GM12874 (cell line): ENCODE measurements at regions not wholly inside any gene's neighbourhood (a gene's known extent, or its start where the extent isn't known, plus 50 kb on each side); places are given as distances from the start of the nearest gene placed in this dataset.

Experiments used
- CTCF ChIP-seq: IDR thresholded peaks from 2 replicates; pipeline ENCODE4 v1.5.1; 2011; ENCODE audit warnings: low read depth, mild to moderate bottlenecking, control low read depth, low read length, moderate library complexity; ENCODE audit not compliant: insufficient read depth

DNA sequence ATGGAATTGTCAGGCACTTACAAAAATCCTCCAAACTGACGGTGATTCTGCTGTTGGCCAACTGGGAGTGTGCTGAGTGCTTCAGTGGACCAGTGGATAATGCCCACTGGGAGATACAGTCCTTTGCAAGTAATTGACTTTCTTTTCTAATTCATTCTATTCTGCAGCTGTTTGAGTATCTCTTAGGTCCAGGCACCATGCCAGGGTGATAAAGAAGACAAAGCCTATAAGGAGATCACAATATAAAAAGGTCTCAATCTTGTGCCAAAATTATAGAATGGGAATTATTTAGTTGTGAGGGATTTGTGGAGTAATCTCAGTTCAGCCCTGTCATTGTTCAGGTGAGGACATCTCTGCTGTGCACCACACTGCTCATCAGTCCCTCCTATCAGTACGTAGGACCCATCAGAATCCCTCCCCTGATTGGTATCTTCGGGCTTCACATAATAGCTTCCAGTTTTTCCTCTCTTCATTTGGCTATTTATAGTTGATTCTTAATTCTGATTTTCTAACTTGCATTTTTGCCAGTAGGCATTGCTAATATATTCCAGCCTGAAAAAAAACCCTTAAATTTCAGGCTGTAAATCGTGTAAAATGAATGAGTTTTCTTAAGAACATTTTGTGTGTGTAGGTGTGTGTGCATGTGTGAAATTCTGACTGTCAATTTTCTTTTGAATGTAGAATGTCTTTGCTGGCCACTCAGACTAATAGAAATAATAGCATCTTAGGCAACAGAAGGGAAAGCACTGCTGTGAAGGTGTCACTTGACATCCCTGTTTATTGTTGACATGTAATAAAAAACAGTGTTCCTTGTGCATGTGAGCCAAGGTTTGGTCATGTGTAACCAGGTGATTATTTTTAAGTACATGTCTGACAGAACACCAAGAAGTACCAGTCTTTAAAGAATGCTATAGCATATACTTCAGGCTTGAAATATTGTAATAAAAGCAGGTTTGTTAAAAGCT, 457.6 kb upstream of the RGS6 start:
- TF ChIP-seq CTCF = no peak

DNA sequence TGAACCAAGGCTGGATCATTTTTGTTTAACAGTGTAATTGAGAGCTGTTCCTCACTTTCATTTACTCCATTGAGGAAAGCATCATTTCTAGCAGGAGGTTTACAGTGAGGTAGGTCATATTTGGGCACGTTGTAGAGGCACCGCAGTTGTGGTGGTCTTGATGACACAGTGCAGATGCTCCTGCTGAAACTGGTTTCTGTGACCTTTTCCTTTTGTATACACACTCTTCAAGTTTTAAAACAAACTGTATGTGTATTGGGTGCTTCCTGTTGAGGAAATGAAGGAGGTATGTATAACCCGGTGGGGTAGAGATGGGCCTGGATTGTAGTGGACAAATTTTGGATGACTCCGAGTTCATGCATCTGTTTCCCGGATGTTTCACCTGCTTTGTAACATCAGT, 456.3 kb upstream of the RGS6 start:
- no peak for TF ChIP-seq CTCF

- TF ChIP-seq CTCF = no peak
Measured at GRCh38 chr14:71478542-71478941, 453.7 kb upstream of the RGS6 start.

DNA sequence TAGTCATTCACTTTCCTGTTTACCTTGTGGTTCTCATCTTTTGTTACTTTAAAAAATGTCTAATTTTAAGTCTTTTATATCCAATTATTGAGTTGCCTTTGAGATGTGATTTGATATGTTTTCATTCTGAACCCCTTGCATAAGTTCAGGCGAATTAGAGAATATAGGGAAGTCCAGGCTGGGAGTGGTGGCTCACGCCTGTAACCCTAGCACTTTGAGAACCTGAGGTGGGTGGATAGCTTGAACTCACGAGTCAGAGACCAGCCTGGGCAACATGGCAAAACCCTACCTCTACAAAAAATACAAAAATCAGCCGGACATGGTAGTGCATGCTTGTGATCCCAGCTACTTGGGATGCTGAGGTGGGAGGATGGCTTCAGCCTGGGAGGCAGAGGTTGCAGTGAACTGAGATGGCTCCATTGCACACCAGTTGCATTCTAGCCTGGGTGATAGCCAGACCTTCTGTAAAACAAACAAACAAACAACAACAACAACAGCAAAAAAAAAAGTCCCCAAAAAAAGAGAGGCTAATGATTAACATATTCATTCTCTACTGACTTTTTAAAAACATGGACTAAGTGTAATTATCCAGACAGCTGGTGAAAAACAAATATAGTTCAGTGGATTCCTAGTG, 451.1 kb upstream of the RGS6 start:
- TF ChIP-seq CTCF = no peak

DNA sequence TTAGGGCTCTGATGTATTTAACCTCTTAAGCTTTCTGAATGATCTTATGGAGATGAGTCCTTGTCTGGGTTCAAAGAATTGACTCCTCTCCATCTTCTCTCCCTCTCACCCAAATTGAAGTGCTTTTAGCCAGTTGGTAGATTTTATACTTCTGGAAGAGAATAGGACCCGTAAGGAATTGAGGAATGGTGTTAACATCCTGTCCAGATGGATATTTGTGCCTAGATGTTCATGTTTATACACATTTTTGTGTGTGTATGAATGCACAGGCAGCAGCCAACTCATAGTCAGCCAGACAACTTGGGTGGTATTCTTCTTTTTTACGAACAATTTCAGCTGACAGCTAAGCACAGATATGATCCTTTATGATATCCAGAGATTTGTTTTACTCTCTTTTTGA, 449.6 kb upstream of the RGS6 start:
- no peak for TF ChIP-seq CTCF

DNA sequence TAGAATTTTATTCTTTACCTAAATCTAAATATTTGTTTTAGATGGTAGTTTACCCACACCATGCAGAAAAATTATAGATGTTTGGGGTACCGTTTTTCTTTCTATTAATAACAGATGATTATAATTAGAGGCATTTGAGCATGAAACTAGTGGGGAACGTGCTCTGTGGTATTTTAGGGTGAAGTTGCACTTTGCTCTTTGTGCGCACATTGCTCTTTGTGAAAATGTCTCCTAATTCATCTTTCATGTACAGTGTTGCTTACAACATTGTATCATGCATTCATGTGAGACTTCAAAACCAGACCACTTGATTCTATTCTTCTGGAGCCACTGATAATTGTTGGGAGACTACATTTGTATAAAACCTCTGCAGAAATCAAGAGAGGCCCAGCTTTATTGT, 449.1 kb upstream of the RGS6 start:
- no peak for TF ChIP-seq CTCF

DNA sequence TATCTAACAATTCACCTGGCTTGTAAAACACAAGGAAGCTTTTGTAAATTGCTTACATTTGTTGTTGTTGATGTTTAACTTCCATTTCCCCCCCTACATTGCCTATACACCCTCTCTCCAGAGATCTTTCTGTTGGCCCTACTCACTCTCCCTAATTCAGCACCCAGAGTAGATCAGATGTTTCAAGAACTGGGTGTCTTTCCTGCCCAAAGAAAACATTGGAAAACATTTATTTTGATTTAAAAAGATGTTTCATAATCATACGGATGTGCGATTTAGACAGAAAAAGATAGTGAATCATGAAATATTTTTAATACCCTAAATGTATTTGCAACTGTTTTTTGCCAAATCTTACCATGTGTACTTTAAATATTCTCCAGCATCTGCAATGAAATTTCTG, 446.4 kb upstream of the RGS6 start:
- TF ChIP-seq CTCF = no peak
